GM19238 (cell line): ENCODE measurements at regions not wholly inside any gene's neighbourhood (a gene's known extent, or its start where the extent isn't known, plus 50 kb on each side); places are given as distances from the start of the nearest gene placed in this dataset.
"Not testable (repeated sequence)": the region's sequence is repeated elsewhere in the genome, so short reads cannot be mapped to it uniquely, and the experiment has no call there.

ENCODE experiments used
- DNase-seq: peaks from one replicate; pipeline ENCODE4 v3.0.0; 2011; ENCODE audit warnings: low spot score; ENCODE audit not compliant: insufficient read length

DNA sequence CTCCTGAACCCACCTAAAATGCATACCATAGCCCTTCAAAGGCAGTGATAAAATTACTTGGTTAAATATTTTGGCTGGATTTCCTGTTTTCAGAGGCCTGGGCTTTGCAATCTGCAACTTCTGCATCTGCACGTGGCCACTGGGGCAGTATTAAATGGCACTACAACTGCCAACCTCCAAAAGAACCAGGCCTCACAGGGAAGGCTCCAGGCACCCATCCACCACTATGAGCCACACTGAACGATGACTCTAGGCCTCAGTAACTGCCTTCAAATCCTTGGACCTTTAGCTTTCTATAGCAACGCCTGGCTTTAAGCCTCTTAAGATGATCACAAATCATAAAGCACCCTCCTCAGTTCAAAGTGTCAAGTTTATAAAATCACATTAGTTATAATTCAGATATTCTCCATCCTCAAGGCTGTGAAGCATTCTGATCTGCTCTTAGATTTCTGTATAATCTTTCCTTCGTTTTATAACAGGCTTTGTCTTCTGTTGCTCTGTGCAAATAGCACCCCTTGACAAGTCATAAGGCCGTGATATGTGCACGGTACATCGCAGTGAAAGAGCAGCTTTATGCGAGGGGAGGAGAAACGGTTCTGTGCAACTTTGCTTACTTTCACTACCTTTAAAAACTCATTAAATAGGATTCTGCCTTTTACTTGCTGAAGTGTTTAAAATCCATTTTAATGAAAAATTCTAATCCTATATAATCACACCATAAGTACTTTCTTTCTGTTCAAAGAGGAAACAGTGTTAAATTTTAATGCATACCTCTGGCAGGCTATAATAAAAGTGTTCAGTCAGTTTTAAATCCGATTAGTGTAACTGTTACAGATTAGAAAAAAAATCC, 196.4 kb upstream of the G2E3 start:
- DNase-seq: no peak

DNA sequence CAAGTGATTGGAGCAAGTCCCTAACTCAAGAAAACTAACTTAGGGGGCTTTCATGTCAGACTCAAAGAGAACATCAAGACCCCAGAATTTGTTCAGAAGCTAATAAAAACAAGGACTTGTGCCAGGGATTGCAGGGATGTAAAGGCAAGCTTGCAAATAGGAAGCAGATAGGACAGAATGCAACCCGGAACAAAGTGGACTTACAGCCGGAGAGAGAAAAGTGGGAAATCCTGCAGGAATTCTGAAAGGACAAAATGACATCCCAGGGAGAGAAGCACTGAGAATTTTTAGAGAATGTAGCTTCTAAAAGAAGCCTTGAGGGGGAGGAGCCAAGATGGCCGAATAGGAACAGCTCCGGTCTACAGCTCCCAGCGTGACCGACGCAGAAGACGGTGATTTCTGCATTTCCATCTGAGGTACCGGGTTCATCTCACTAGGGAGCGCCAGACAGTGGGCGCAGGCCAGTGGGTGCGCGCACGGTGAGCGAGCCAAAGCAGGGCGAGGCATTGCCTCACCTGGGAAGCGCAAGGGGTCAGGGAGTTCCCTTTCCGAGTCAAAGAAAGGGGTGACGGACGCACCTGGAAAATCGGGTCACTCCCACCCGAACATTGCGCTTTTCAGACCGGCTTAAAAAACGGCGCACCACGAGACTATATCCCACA, 195.6 kb upstream of the G2E3 start:
- not testable (repeated sequence) for DNase-seq

DNA sequence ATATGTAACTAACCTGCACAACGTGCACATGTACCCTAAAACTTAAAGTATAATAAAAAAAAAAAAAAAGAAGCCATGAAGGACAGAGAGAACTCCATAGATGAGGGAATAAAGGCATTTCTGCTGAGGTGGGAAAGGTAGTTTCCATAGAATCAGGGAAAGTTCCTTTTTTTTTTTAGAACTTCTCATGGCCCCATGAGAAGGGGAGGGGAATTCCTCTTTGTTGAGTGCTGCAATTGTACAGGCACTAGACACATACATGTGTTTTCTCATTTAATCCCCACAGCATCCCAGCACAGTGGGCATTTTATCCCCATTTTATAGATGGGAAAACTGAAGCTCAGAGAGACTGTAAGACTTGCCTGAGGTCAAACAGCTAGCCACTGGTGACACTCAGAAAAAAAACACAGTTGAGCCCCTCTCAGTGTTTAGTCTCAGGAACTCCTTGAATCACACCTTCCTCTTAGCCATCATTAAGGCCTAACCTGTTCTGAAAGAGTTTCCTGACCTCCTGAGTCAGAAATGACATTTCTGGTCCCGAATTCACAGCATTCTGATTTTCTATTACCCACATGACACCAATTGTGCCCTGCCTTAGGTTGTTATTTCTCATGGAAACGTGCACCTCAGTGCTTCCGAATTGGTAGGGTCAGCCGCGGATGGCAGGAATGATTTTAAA, 189.3 kb upstream of the G2E3 start:
- DNase-seq: no peak

DNA sequence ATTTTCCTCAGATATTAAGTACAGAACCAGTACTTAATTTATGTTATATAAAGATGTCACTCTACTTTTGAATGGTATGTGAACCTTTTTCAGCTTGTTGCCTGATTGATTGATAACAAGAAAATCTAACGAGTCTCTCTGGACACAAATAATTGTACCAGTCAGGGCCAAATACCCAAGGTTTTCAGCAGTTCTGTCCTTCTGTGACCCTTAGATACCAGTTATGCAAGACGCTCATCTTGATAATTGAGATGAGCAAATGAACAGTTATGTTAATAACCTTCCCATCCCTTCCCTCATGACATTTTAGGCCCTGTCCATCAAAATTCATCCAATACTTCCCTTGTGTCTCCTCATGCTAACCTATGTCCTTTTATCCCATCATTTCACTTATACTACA, 185.9 kb upstream of the G2E3 start:
- DNase-seq: no peak

DNA sequence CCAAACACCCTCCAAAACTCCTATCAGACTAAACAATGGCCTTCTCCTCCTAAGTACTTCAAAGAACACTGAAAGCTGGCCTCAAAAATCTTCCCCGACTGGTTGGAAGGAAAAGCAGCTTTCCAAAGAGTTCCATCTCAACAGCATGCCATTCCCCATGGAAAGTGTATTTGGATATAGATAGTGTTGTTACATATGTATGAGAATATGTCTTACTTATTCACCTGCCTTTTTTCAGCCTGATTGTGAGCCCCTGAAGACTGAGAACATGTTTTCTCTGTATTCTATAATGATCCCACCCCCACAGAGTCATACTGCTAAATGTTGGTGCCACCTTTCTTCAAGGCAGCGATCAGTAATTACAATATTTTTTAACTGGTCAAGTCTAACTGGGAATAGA, 185.4 kb upstream of the G2E3 start:
- DNase-seq: no peak

DNA sequence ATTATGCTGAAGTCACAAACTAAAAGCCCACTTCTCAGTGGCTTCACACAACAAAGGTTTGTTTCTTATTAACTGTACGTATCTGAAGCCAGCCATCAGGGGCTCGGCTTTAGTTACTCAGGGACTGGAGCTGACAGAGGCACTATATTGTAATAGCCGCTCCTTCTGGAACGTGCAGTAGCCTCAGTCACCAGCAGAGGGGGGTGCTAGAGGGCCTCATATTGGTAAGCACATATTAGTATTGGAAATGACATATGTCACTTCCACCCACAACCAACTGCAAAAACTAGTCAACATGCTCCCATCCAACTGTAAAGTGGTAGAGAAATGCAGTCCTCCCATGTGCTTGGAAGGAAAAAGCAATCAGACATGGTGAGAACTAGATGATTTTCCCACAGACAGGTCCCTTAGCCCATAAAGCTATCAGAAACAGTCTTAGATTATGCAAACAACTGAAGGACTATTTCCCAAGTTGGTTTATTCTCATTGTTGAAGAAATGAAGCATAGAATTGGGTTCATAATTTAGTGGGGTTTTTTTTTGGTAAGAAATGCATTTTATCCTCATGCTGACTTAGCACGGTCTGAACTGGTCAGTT, 183.6 kb upstream of the G2E3 start:
- DNase-seq: peak; percentile 13

DNA sequence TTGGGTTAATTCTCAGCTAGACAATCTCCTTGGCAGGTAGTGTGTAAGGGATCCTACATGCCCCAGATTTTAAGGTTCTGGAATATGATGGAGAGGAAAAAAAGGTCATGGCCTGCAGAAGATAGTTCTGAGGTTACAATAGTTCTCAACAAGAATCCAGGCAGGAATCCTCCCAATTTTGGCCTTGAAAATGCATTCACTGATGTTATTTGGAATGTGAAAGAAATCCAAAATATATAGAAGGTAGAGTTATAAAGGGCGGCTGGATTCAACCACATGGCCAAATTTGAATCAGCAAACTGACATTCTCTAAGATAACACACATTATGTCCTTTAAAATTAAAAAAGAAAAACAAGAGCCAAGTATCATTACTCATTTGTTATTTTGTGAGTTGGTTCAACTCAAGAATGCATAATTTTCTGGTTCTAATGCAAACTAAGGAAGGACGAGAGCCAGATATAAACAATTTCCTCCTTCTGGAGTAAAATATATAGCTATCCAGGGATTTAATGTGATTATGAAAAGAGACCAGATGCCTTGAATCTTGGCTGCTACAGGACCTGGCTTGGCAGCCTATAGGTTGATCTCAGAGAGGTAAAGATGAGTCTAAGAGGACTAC, 177.0 kb upstream of the G2E3 start:
- DNase-seq: no peak

DNA sequence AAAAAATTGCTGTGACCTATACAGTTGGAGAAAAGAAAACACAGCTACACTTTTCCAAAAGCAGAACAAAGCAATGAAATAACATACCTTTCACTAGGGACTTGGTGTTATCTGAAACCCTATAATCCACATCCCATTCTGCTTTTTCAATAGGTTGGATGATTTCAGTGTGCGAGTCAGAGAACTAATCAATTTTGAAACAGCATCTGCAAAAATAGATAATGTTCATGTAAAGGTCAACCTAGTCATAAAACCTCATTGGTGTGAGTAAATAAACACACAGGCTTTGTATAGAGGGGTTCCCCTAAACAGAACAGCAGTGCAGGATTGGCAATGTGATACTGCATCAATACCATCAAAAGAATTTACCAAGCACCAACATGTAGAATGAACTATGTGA, 173.0 kb upstream of the G2E3 start:
- no peak for DNase-seq

DNA sequence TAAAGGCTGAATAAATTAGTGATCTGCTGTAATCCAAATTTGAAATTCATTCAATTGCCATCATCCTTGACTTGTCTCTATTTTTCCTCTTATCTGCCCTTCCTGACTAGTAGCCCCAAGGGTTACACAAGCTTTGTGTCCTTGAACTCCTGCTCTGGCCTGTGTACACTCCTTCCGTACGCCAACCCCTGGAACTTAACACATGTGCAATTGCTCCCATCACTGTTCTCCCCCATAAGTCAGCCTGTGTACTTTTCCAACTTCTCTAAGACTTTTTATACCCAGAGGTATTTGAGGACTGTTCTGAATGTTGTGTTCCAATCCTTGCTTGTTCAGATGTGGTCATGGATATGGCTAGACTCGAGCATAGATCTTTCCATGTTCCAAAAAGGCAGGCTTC, 171.1 kb upstream of the G2E3 start:
- DNase-seq: no peak

DNA sequence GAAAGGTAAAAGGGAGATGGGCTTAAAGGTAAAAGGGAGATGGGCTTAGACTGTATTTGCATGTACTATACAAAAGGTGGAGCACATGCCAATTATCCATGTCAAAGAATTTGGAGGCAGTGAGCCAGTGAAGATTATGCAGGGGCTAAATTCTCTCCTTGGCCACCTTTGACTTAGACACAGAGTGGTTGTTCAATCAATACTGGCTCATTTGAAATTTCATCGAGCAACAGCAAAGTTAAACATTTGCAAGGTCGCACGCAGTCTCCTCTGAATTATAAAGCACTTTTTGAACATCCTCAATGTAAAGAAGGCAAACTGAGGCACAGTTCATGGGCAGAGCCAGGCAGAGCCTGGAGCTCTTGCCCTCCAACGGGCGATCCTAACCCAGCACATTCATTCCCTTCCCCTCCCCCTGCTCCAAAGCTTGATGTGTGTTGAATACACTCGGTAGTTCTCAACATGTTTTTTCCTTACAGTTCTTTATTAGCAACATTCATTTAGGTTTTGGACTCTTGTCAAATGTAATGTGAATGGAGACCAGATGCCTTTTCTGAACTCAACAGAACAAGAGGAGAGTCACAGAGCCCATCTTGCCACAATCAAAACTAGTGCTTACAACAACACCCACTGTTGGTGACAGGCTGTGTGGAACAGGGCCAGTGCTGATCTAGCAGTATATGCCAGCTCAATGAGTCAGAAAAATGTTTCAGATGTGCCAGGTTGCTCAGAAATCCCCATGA, 169.7 kb upstream of the G2E3 start:
- DNase-seq: no peak

DNA sequence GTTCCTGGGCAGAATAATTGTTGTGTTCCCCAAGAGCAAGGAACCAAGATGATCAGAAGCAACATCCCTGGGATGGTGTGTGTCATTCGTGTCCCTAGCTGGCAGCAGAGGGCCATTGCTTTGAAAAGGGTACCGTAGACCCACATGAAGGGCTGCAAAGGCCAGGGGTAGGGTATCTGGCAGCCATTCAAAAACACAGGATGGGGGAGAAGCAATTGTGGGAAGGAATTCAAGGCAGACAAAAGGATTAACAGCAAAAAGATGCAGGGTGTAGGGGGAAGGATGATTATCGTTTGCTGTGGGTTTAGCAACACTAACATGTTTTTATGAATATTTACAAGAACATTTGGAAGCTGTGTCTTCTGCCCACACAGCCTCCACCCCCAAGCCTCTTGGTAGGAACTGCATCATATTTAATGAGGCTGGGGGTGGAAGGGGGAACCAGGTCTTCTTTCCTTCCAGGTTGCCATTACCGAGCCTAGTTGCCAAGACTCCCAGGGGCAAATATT, 169.0 kb upstream of the G2E3 start:
- DNase-seq: no peak

DNA sequence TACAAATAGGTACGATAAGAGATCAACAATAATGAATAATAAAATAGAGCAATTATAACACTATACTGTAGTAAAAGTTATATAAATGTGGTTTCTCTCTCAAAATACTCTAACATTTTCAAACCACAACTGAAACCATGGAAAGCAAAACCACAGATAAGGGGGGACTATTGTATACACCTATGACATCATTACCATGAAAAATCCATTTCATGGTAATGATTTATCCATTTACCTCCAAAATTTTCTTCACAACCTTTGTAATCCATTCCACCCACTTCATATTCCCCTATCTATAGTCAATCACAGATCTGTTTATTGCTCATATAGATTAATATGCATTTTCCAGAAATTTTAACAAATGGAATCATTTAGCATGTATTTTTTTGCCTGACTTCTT, 163.9 kb upstream of the G2E3 start:
- DNase-seq: no peak

DNA sequence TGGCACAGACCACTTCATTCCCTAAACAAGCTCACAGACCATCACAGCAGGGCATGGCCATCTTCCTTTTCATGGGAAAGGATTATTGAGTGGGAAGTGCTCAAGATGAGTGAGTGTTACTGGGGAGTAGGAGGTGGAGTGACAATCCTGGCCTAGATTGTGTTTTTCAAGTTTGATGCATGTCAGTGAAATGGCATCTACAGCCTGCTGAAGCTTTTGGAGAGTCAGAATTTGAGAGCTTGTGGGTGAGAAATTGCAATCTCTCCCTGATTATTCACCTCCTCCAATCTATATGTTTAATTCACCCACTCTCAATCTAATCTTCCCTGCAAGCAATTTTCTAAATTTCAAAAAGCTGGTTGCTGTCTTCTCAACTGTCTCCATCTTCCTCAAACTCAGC, 156.1 kb upstream of the G2E3 start:
- no peak for DNase-seq

DNA sequence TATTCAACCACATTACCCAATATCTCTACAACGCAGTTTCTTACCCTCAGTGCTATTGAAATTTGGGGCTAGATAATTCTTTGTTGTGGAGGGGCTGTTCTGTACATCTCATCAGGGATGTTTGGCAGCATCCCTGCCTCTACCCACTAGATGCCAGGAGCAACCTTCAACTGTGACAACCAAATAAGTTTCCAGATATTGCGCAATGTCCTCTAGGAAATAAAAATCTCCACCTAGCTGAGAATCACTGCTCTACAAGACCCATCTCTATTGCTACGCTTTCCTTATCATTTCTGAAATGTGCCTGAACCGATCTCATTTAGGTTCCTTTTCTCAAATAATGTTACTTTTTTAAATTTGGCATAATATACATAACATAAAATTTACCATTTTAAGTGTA, 155.2 kb upstream of the G2E3 start:
- DNase-seq: no peak

DNA sequence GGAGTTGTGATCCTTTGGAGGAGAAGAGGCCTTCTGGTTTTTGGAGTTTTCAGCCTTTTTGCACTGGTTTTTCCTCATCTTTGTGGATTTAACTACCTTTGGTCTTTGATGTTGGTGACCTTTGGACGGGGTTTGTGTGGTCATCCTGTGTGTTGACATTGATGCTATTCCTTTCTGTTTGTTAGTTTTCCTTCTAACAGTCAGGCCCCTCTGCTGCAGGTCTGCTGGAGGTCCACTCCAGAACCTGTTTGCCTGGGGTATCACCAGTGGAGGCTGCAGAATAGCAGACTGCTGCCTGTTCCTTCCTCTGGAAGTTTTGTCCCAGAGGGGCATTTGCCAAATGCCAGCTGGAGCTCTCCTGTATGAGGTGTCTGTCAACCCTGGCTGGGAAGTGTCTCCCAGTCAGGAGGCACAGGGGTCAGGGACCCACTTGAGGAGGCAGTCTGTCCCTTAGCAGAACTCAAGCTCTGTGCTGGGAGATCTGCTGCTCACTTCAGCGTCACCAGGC, 149.4 kb upstream of the G2E3 start:
- DNase-seq: not testable (repeated sequence)

DNA sequence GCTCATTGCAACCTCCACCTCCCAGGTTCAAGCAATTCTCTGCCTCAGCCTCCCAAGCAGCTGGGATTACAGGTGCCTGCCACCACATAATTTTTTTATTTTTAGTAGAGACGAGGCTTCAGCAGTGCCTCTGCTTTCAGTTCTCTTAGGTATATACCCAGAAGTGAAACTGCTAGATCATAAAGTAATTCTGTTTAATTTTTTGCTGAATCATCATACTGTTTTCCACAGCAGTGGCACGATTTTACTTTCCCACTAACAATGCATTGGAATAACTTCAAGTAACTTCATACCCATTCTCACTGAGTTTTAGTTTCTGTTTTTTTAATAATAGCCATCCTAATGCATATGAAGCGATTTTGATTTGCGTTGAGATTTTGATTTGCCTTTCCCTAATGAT, 148.0 kb upstream of the G2E3 start:
- no peak for DNase-seq

DNA sequence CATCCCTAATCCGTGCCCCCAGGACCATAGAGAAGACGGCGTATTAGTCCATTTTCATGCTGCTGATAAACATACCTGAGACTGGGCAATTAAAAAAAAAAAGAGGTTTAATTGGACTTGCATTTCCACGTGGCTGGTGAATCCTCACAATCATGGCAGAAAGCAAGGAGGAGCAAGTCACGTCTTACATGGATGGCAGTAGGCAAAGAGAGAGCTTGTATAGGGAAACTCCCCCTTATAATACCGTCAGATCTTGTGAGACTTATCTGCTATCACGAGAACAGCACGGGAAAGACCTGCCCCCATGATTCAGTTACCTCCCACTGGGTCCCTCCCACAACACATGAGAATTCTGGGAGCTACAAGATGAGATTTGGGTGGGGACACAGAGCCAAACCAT, 145.8 kb upstream of the G2E3 start:
- DNase-seq: not testable (repeated sequence)

DNA sequence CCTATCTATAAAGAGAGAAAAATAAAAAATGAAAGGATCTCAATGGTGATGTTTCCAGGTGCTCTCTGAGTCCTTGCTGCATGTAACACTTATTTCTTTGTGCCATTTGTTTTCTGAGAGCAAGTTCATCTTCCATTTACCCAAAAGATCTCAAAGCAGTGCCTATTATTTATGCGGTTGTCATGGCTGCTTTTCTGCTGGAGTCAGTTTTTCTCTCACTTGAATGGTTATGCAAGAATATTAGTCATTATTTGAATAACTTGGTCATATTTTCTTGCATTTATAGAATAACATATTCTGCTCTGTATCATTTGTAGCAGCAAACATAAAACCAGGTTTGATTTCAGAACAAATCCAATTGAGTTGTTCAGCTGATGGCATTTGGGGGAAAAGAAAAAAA, 141.8 kb upstream of the G2E3 start:
- DNase-seq: no peak

DNA sequence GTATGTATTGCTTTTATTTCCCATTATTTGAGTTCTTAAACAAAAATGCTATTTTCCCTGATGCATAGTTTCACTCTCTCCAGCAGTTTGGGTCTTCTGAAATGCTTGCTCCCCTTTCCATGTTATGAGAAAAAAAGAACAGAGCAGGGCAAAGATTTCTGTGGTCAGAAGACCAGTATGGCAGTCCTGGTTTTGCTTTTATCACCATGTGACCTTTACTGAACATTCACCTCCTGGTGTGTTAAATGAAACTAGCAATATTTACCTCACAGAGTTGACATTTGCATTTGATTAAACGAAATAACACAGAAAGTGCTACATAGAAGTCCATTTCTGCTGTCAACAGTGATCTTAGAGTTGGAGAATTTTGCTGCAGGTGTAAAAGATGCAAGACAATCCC, 141.0 kb upstream of the G2E3 start:
- no peak for DNase-seq

DNA sequence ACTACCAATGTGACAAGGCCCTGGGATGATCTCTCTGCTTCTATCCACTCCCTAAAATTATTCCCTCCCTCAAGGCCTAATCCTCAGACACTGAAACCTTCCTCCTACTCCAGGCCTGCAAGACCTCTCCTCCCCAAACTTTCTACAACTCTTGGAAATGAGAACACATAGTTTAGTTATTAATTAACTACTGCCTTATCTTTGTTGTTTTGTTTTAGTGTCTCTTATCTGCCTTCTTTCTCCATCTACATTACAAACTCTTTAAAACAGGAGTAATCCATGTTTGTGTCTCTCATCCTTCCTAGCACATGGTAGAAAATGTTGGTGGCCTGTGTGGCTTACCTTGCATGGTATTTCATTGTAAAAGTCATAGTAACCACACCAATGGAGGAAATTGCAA, 139.9 kb upstream of the G2E3 start:
- DNase-seq: no peak

DNA sequence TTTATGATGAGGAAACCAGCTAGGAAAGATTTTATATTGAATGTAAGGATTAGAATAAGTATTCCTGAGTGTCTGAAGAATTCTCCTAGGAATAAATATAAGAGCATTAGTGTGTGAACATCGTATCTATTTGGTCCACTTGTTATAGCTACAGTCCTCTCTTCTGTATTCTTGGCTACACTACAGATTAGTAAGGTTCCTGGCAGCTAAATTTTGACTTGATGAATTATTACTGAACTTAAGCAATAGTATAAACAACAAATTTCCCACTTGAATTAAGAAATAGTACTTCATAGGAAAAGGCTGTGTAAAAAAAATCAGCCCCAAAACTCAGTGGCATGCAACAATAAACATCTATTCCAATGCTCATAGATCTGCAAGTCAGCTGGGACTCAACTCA, 138.4 kb upstream of the G2E3 start:
- DNase-seq: no peak
